WI38 (cell line): ENCODE measurements at regions not wholly inside any gene's neighbourhood (a gene's known extent, or its start where the extent isn't known, plus 50 kb on each side); places are given as distances from the start of the nearest gene placed in this dataset.

Experiments used
- H3K4me3 ChIP-seq: 2 replicates; pipeline ENCODE4 v1.5.1; 2011; ENCODE audit warnings: low read depth, mild to moderate bottlenecking, control low read depth, low read length
- CTCF ChIP-seq: IDR thresholded peaks from 2 replicates; pipeline ENCODE4 v1.5.1; 2012; ENCODE audit warnings: low read depth, mild to moderate bottlenecking, control low read depth, low read length

- TF ChIP-seq CTCF: no peak
These were observed 67.7 kb upstream of the TOP3B start for GRCh38 chr22:22050141-22050775.

GRCh38 chr22:22049684-22050083 is 67.1 kb upstream of the TOP3B start:
- no peak overlapping the region for H3K4me3 ChIP-seq
- TF ChIP-seq CTCF: no peak

More at GRCh38 chr22:22050141-22050775, 67.7 kb upstream of the TOP3B start:
- no peak overlapping the region for H3K4me3 ChIP-seq

DNA sequence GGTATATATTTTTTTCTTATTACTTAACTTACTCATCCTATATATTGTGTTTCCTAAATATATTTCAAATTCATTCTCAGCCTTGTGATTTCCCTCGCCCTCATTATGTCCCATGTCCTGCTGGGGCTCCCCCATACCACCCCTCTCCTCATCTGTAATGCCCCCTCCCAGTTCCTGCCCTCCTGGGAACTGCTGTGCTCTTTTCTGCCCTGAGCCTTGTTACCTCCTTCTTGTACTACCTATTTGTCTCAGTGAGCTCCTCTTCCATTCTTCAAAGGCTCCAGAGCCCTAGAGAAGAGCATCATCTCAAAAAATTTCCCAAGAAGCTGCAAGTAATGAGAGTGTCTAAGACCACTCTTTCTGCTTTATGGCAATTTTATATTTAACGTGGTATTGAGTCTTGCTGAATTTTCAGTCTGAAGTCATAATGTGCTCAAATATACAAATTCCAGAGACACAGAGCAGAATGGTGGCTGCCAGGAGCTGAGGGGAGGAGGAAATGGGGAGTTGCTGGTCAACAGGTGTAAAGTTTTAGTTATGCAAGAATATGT is 66.5 kb upstream of the TOP3B start:
- H3K4me3 ChIP-seq: no peak overlapping the region

GRCh38 chr22:22048318-22048942 is 65.8 kb upstream of the TOP3B start:
- H3K4me3 ChIP-seq: no peak overlapping the region
- no peak for TF ChIP-seq CTCF

More for the DNA sequence above, 66.5 kb upstream of the TOP3B start:
- no peak for TF ChIP-seq CTCF

DNA sequence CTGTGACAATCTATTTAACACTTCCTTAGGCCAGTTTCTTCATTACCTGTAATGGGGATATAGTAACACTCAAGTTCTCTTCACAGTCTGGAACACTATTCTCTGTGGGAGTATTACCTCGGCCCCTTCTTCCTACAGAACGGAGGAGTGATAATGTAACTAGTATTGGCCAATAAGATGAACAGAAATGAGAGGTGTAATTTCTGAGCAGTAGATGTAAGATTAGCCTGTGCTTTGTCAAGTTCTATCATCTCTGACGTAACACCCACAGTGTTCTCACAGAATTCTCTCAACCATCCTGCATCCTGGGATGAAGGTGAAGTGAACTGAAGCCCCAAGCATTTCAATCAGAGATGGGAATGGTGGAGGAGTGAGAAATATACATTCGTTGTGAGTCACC is 65.2 kb upstream of the TOP3B start:
- no peak for TF ChIP-seq CTCF
- no peak overlapping the region for H3K4me3 ChIP-seq

DNA sequence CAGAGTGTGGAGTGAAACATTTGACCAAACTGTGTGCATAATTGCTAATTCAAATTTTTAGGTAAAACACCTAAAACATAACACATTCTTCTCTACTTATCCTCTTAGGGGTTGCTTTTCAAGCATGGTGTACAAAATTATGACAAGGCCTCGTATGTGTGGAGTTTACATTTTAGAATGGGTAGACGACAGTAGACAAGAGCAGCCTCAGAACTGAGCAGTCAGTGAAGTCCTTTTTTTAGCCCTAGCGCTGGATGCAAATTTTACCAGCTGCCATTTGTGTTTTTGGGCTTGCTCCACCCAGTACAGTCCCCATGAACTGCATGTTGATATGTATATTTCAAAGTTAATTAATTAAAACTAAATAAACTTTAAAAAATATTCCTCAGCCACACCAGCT is 64.7 kb upstream of the TOP3B start:
- no peak for TF ChIP-seq CTCF
- H3K4me3 ChIP-seq: no peak overlapping the region

- TF ChIP-seq CTCF: no peak
- no peak overlapping the region for H3K4me3 ChIP-seq
These were observed 63.8 kb upstream of the TOP3B start for GRCh38 chr22:22046370-22046769.
